Neural cell (in vitro differentiated cells): ENCODE measurements at regions not wholly inside any gene's neighbourhood (a gene's known extent, or its start where the extent isn't known, plus 50 kb on each side); places are given as distances from the start of the nearest gene placed in this dataset.

ENCODE experiments used
- H2AFZ ChIP-seq: fragments of 200-600, 300-800 bp; sonication (generic), shearing (Covaris generic); 2 replicates; pipeline ENCODE4 v1.6.0; 2014; ENCODE audit warnings: low read depth, mild to moderate bottlenecking, antibody characterized with exemption, low read length, moderate library complexity
- H3F3A ChIP-seq: fragments of 200-600 bp; shearing (Covaris generic); 2 replicates; pipeline ENCODE4 v1.6.1; 2016; ENCODE audit warnings: mild to moderate bottlenecking, moderate library complexity, mixed read lengths, antibody characterized with exemption, low read length; ENCODE audit not compliant: insufficient read depth, poor library complexity, severe bottlenecking
- H3K27ac ChIP-seq: fragments of 200-600, 300-800 bp; sonication (generic), shearing (Covaris generic); 2 replicates; pipeline ENCODE4 v1.5.1; 2014; ENCODE audit warnings: mild to moderate bottlenecking, low read length, moderate library complexity
- H3K27me3 ChIP-seq: fragments of 300-800, 200-600 bp; sonication (generic), shearing (Covaris generic); 2 replicates; pipeline ENCODE4 v1.6.0; 2014; ENCODE audit warnings: mild to moderate bottlenecking, low read depth, low read length, moderate library complexity; ENCODE audit not compliant: insufficient read depth
- H3K36me3 ChIP-seq: fragments of 300-800, 200-600 bp; sonication (generic), shearing (Covaris generic); 2 replicates; pipeline ENCODE4 v1.5.1; 2014; ENCODE audit warnings: mild to moderate bottlenecking, antibody characterized with exemption, low read length, moderate library complexity; ENCODE audit not compliant: insufficient read depth
- H3K4me2 ChIP-seq: fragments of 300-800, 200-600 bp; sonication (generic), shearing (Covaris generic); 2 replicates; pipeline ENCODE4 v1.6.0; 2014; ENCODE audit warnings: mild to moderate bottlenecking, low read length
- H3K4me3 ChIP-seq: fragments of 300-800, 200-600 bp; sonication (generic), shearing (Covaris generic); 2 replicates; pipeline ENCODE4 v1.5.1; 2014; ENCODE audit warnings: mild to moderate bottlenecking, low read length, moderate library complexity
- H3K79me2 ChIP-seq: fragments of 200-600 bp; shearing (Covaris generic); replicated peaks from 2 replicates; pipeline ENCODE4 v1.6.0; 2014; ENCODE audit warnings: mild to moderate bottlenecking, low read length, moderate library complexity; ENCODE audit not compliant: insufficient read depth
- H3K9ac ChIP-seq: fragments of 300-800, 200-600 bp; sonication (generic), shearing (Covaris generic); 2 replicates; pipeline ENCODE4 v1.6.1; 2016; ENCODE audit warnings: mild to moderate bottlenecking, low read length, mixed read lengths
- H3K9me2 ChIP-seq: fragments of 200-600 bp; shearing (Covaris generic); 2 replicates; pipeline ENCODE4 v1.6.1; 2016; ENCODE audit warnings: mild to moderate bottlenecking, low read length, mixed read lengths; ENCODE audit not compliant: insufficient read depth
- H3K9me3 ChIP-seq: fragments of 200-600, 300-800 bp; sonication (generic), shearing (Covaris generic); 2 replicates; pipeline ENCODE4 v1.6.1; 2016; ENCODE audit warnings: mild to moderate bottlenecking, mixed run types, low read length, moderate library complexity, mixed read lengths
- H4K20me1 ChIP-seq: fragments of 200-600 bp; shearing (Covaris generic); 2 replicates; pipeline ENCODE4 v1.6.1; 2016; ENCODE audit warnings: mild to moderate bottlenecking, mixed run types; ENCODE audit not compliant: insufficient read depth
- EP300 ChIP-seq: fragments of 450-650 bp; conservative IDR thresholded peaks from 2 replicates; pipeline ENCODE4 v1.6.1; 2014; ENCODE audit warnings: antibody characterized with exemption, mild to moderate bottlenecking, moderate library complexity; ENCODE audit not compliant: poor library complexity, severe bottlenecking
- EZH2 ChIP-seq: fragments of 200-600, 300-800 bp; shearing (Covaris generic), sonication (generic); IDR thresholded peaks from 2 replicates; pipeline ENCODE4 v1.6.1; 2014; ENCODE audit warnings: antibody characterized with exemption, low read length, borderline replicate concordance, mild to moderate bottlenecking; ENCODE audit not compliant: insufficient read depth, poor library complexity, severe bottlenecking
- MXI1 ChIP-seq: fragments of 450-650 bp; conservative IDR thresholded peaks from 2 replicates; pipeline ENCODE4 v1.6.1; 2014; ENCODE audit warnings: antibody characterized with exemption, mild to moderate bottlenecking; ENCODE audit not compliant: poor library complexity, severe bottlenecking
- POLR2AphosphoS5 ChIP-seq: IDR thresholded peaks from 2 replicates; pipeline ENCODE4 v1.6.1; 2012
- RAD21 ChIP-seq: fragments of 450-650 bp; conservative IDR thresholded peaks from 2 replicates; pipeline ENCODE4 v1.6.1; 2014; ENCODE audit warnings: antibody characterized with exemption, mild to moderate bottlenecking, moderate library complexity
- SMC3 ChIP-seq: fragments of 450-650 bp; conservative IDR thresholded peaks from 2 replicates; pipeline ENCODE4 v1.6.1; 2014; ENCODE audit warnings: antibody characterized with exemption, mild to moderate bottlenecking, moderate library complexity; ENCODE audit not compliant: poor library complexity
- TAF1 ChIP-seq: IDR thresholded peaks from 2 replicates; pipeline ENCODE4 v1.6.1; 2012; ENCODE audit warnings: low read depth
- TF ChIP-seq, protein P1 (sequence below): IDR thresholded peaks from 2 replicates; pipeline ENCODE4 v1.6.1; 2012; ENCODE audit warnings: borderline replicate concordance
- TF ChIP-seq, protein P2 (sequence below): fragments of 450-650 bp; IDR thresholded peaks from 2 replicates; pipeline ENCODE4 v1.5.1; 2014; ENCODE audit warnings: antibody characterized with exemption, mild to moderate bottlenecking, moderate library complexity; ENCODE audit not compliant: poor library complexity, severe bottlenecking

DNA sequence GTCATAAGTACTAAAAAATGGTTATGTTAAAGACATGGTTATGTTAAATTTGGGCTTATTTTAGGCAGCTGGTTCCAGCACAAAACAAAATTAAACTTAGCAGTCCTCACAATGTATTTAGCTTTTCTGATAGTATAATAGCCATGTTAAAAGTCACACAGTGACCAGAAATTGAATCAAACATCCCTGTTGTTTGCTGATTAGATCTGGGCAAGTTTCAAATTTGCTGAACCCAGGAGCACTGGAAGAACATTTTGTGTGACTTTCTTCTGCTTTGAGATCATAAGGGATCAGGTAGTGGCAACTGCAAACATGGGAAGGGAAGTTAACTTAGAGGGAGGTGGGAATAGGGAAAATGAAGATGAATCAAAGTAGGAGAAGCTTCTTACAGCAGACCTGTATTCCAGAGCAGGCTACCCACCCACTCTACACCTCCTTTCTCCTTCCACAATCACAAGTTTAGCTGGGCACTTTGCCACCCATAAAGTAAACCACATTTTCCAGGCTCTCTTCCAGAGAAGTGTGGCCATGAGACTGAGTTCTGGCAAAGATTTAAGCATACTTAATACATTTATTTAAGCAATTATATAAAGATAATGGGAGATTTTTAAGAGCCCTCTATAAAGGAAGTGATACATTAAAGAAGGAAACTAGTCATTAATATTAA, 616.1 kb upstream of the LRATD1 start:
- H3K9ac ChIP-seq = no peak overlapping the region
- TF ChIP-seq, protein P1, sequence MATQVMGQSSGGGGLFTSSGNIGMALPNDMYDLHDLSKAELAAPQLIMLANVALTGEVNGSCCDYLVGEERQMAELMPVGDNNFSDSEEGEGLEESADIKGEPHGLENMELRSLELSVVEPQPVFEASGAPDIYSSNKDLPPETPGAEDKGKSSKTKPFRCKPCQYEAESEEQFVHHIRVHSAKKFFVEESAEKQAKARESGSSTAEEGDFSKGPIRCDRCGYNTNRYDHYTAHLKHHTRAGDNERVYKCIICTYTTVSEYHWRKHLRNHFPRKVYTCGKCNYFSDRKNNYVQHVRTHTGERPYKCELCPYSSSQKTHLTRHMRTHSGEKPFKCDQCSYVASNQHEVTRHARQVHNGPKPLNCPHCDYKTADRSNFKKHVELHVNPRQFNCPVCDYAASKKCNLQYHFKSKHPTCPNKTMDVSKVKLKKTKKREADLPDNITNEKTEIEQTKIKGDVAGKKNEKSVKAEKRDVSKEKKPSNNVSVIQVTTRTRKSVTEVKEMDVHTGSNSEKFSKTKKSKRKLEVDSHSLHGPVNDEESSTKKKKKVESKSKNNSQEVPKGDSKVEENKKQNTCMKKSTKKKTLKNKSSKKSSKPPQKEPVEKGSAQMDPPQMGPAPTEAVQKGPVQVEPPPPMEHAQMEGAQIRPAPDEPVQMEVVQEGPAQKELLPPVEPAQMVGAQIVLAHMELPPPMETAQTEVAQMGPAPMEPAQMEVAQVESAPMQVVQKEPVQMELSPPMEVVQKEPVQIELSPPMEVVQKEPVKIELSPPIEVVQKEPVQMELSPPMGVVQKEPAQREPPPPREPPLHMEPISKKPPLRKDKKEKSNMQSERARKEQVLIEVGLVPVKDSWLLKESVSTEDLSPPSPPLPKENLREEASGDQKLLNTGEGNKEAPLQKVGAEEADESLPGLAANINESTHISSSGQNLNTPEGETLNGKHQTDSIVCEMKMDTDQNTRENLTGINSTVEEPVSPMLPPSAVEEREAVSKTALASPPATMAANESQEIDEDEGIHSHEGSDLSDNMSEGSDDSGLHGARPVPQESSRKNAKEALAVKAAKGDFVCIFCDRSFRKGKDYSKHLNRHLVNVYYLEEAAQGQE = no peak
- TF ChIP-seq SMC3 (no peak), EZH2 (no peak), RAD21 (no peak), EP300 (no peak), POLR2AphosphoS5 (no peak), TAF1 (no peak), MXI1 (no peak)
- TF ChIP-seq, protein P2, sequence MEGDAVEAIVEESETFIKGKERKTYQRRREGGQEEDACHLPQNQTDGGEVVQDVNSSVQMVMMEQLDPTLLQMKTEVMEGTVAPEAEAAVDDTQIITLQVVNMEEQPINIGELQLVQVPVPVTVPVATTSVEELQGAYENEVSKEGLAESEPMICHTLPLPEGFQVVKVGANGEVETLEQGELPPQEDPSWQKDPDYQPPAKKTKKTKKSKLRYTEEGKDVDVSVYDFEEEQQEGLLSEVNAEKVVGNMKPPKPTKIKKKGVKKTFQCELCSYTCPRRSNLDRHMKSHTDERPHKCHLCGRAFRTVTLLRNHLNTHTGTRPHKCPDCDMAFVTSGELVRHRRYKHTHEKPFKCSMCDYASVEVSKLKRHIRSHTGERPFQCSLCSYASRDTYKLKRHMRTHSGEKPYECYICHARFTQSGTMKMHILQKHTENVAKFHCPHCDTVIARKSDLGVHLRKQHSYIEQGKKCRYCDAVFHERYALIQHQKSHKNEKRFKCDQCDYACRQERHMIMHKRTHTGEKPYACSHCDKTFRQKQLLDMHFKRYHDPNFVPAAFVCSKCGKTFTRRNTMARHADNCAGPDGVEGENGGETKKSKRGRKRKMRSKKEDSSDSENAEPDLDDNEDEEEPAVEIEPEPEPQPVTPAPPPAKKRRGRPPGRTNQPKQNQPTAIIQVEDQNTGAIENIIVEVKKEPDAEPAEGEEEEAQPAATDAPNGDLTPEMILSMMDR = no peak
- H3K9me3 ChIP-seq = no peaks in the 10 kb centered on the region
- H3K27ac ChIP-seq = no peak overlapping the region
- no peaks in the 10 kb centered on the region for H3K79me2 ChIP-seq
- no peaks in the 10 kb centered on the region for H3K9me2 ChIP-seq
- H3K27me3 ChIP-seq = no peaks in the 10 kb centered on the region
- no peak overlapping the region for H3K4me2 ChIP-seq
- H3F3A ChIP-seq = no peaks in the 10 kb centered on the region
- H3K4me3 ChIP-seq = no peak overlapping the region
- H3K36me3 ChIP-seq = no peaks in the 10 kb centered on the region
- no peaks in the 10 kb centered on the region for H4K20me1 ChIP-seq
- H2AFZ ChIP-seq = no peak overlapping the region

DNA sequence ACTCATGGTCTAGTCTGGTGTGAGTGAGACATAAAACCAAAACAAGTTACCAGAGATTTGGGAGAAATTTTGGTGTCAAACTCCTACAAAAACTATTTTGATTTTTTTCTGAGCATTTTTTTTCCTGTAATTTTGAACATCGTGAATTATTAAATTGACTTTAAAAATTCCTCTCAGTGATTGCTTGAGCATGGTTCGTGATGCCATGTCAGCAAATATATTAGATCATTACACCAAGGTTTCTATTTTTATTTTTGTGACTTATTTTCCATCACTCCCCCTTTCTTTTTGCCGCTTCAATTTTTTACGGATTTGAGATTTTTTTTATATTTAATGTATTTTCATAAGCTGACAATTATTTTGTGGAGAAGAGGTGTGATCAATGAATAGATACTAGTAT, 613.9 kb upstream of the LRATD1 start:
- H4K20me1 ChIP-seq = no peaks in the 10 kb centered on the region
- no peak for TF ChIP-seq EZH2
- no peak for TF ChIP-seq EP300
- TF ChIP-seq TAF1 = no peak
- no peak for TF ChIP-seq RAD21
- TF ChIP-seq, protein P2 = no peak
- TF ChIP-seq, protein P1 = no peak
- no peak for TF ChIP-seq POLR2AphosphoS5
- no peak for TF ChIP-seq MXI1
- TF ChIP-seq SMC3 = no peak
- H3F3A ChIP-seq = no peaks in the 10 kb centered on the region
- H3K9me3 ChIP-seq = no peaks in the 10 kb centered on the region
- no peak overlapping the region for H2AFZ ChIP-seq
- H3K27me3 ChIP-seq = no peaks in the 10 kb centered on the region
- no peak overlapping the region for H3K4me2 ChIP-seq
- H3K9ac ChIP-seq = no peak overlapping the region
- no peak overlapping the region for H3K27ac ChIP-seq
- H3K9me2 ChIP-seq = no peaks in the 10 kb centered on the region
- no peak overlapping the region for H3K4me3 ChIP-seq
- H3K79me2 ChIP-seq = no peaks in the 10 kb centered on the region
- H3K36me3 ChIP-seq = no peaks in the 10 kb centered on the region
